ENCODE measurements at regions not wholly inside any gene's neighbourhood (a gene's known extent, or its start where the extent isn't known, plus 50 kb on each side); places are given as distances from the start of the nearest gene placed in this dataset.
"Not testable (repeated sequence)": the region's sequence is repeated elsewhere in the genome, so short reads cannot be mapped to it uniquely, and the experiment has no call there.

GRCh38 chr5:108548684-108549596 is 167.0 kb upstream of the FBXL17 start:
- DNase-seq (ENCODE audit: extremely low read depth in 1 of 11, low read depth in 9 of 11, low spot score in 4 of 11), result no peak

GRCh38 chr5:108546939-108547338 is 165.0 kb upstream of the FBXL17 start:
- DNase-seq (ENCODE audit: extremely low read depth in 1 of 11, low read depth in 9 of 11, low spot score in 4 of 11), result no peak

DNA sequence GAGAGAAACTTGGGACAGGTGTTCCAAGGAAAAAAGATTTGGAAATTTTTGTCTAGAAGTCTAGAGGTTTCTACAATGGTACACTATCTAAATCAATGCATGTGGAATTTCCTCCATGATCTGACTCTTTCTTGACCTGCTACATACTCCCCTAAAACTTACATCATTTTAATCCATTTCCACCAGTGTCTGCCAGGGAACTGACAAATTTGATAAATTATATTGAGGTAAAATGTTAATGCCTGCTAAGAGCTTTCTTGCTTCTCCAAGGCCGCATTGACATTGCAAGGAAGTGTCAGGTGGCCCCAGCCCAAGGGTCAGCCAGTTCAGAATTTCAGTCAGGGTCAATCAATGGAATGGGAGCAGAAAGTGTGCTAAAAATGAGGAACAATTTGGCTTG is 163.4 kb upstream of the FBXL17 start:
- peak in 1 of 11 donors; percentile 6 for DNase-seq (ENCODE audit: extremely low read depth in 1 of 11, low read depth in 9 of 11, low spot score in 4 of 11)

DNA sequence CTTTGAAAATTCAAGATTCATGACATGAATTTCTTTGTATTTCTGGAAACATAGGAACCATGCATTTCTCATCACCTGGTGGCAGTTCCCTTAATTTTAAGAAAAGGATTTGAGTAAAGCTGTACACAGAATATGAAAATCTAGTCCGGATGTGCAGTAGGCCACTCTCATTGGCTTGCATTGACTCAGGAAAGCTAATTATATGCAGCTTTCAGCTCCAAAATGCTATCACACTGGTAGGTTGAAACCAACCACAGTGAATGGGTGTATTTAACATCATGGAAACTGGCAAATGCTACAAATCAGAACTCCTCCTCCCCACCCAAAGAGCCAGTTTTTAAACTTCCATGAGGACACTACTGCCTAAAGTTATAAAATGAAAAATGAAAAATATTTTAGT is 161.6 kb upstream of the FBXL17 start:
- DNase-seq (ENCODE audit: extremely low read depth in 1 of 11, low read depth in 9 of 11, low spot score in 4 of 11), result no peak

GRCh38 chr5:108541836-108542235 is 159.9 kb upstream of the FBXL17 start:
- no peak for DNase-seq (ENCODE audit: extremely low read depth in 1 of 11, low read depth in 9 of 11, low spot score in 4 of 11)

DNA sequence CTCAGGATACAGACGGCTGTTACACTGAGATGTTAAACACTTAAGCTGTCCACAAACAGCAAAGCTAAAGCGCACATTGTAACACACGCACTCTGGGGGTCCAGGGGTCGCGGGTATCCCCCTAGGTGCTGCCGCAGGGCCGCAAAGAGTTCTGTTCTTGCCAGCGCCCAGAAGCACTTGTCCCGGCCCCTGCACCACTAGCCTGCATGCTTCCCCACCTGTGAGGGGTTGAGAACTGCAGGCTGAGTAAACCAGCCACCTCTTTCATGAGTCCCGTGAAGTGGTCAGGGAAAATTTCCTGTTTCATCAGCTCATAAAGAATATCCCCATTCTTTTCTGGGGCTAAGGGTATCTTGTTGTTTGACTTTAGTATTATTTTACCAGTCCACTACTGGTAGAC is 154.4 kb upstream of the FBXL17 start:
- DNase-seq (ENCODE audit: extremely low read depth in 1 of 11, low read depth in 9 of 11, low spot score in 4 of 11), result no peak

DNA sequence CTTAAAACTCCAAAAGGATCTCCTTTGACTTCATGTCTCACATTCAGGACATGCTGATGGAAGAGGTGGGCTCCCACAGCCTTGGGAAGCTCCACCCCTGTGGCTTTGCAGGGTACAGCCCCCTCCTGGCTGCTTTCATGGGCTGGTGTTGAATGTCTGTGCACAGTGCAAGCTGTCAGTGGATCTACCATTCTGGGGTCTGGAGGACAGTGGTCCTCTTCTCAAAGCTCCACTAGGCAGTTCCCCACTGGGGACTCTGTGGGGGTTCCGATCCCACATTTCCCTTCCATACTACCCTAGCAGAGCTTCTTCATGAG is 150.2 kb upstream of the FBXL17 start:
- not testable (repeated sequence) for DNase-seq (ENCODE audit: extremely low read depth in 1 of 11, low read depth in 9 of 11, low spot score in 4 of 11)

DNA sequence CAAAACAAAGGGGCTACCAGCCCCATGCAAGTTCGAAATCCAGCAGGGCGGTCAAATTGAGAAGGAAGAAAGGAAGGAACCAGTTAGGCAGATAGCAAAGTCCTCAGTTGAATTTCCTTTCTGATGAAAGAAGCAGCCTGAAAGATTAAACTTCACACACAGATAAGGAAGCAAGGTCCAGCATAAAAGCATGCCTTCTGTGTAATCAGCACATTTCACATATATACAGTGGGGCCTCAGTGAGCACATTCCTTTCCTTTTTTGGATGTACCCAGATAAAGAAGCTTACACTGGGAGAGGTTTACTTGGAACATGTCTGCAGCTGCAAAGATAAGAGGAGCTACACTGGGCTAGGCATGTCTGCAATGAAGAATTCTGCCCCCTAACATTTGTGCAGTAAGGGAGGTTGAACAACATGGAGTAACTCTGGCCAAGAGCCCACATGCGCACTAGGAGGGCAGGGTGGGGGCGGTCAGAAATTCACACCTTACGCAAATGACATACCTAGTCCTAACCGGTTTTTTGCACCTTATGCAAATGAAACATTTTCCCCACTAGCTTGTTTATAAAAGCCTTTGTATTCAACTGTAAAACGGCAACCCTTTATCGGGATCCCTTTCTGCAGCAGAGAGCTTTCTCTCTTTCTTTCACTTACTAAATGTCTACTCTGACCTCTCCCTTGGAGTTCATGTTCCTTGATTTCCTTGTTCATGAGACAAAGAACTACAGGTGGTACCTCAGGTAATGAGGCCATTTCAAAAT is 149.7 kb upstream of the FBXL17 start:
- DNase-seq (ENCODE audit: extremely low read depth in 1 of 11, low read depth in 9 of 11, low spot score in 4 of 11), result no peak

GRCh38 chr5:108530706-108531105 is 148.8 kb upstream of the FBXL17 start:
- no peak for DNase-seq (ENCODE audit: extremely low read depth in 1 of 11, low read depth in 9 of 11, low spot score in 4 of 11)

DNA sequence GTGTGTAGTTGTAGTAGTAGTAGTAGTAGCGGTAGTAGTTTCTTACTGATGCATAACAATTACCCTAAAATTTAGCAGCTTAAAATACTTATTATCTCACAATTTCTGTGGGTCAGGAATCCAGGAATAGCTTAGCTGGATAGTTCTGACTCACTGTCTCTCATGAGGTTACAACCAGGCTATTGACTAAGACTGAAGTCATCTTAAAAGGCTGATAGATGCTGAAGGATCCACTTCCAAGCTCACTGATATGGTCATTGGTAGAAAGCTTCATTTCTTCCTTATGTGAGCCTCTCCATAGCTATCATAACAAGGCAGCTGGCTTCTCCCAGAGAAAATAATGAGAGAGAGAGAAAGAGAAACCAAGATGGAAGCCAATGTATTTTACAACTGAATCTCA is 147.5 kb upstream of the FBXL17 start:
- no peak for DNase-seq (ENCODE audit: extremely low read depth in 1 of 11, low read depth in 9 of 11, low spot score in 4 of 11)

DNA sequence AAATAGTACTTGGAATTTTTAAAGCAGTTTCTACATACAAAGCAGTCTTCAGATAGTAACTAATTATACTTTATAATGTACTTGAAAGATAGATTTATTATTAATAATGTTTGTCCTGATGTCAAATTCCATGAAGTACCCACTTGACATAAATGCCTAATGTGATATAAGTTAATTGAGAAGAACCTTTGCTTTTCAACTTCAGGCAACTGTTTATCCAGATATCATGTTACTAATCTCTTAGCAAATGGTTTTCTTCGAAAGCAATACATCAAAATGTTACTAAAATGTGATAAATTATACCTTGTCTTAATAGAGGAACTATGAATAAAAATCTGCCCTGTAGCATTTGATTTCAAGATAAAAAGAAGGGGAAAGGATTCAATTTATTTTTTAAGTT is 146.8 kb upstream of the FBXL17 start:
- no peak for DNase-seq (ENCODE audit: extremely low read depth in 1 of 11, low read depth in 9 of 11, low spot score in 4 of 11)

GRCh38 chr5:108524564-108524963 is 142.7 kb upstream of the FBXL17 start:
- DNase-seq (ENCODE audit: extremely low read depth in 1 of 11, low read depth in 9 of 11, low spot score in 4 of 11), result no peak

DNA sequence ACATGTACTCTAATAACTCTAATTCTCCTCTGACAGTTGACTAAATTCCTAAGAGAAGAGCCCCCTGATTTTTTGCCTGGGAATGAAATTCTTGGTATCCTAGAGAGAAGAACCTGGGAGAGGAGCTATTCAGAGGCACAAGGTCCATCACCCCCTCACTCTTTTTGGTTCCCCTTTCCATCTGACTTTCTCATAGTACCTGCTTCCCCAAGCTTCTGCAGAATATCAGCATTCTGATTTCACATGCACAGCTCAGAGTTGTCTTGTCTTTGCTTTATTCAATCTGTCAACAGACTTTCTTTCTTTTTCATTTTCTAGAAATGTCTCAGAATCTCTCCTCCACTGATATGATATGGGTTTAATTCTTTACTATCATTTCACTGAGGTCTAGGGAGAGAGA is 141.5 kb upstream of the FBXL17 start:
- no peak for DNase-seq (ENCODE audit: extremely low read depth in 1 of 11, low read depth in 9 of 11, low spot score in 4 of 11)

DNA sequence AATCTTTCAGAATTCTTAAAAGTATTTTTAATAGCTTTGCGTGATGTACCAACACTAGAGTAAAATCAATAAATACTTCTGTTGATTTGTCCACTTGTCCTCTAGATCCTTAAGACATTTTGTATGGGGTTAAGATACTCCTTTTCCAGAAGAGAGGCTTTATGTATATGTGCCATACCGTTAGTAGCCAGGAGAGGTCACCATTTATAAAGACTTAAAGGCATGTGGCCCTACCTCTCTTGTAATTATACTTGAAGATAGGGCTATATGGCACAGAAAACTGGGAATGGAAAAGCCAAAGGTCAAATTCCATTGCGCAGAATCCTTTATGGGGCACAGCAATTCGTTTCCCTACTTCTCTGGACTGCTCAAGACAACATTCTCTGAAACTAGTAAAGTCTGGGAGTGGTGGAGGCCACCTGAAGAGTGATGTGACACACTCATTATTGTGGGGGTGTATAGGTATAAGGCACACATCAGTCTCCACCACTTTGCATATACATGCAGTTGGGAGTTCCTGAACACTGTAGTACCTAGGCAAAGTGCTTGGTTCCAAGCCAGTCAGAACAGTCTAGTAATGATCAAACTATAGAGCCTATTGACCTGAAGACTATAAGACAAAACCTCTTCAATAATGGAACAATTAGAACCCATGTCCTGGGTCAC is 140.1 kb upstream of the FBXL17 start:
- DNase-seq (ENCODE audit: extremely low read depth in 1 of 11, low read depth in 9 of 11, low spot score in 4 of 11), result peak; percentile 15 to 54 (median 33)

DNA sequence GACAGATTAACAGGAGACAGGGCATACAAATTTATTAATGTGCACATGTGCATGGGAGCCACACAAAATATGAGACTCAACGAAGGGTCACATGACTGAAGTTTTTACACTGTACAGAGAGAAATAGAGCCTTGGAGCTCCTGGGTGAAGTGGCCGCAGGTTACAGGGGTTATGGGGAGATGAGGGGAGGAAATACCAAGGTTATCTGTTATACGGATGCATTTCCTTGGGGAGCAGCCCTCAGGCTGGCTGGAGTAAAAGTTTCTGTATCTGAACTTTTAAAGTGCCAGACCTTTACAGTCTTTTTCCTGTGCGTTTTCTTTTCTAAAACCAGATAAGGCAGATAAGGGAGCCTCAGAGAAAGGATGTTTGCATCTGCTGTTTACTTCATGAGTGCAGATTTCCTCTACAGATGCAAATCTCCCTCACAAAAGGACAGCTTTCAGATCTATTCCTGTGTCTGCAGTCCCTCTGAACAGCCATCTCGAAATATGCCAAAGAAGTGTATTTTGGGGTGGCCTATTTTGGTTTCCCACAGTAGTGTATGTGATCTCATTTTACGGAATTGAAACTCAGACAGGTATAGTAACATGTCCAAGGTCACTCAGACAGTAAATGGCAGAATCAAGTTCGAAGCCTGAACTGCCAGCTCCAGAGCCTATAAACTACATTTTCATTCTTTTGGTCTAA is 139.3 kb upstream of the FBXL17 start:
- DNase-seq (ENCODE audit: extremely low read depth in 1 of 11, low read depth in 9 of 11, low spot score in 4 of 11), result no peak

- DNase-seq (ENCODE audit: extremely low read depth in 1 of 11, low read depth in 9 of 11, low spot score in 4 of 11), result no peak
Measured at GRCh38 chr5:108516785-108517184, 134.9 kb upstream of the FBXL17 start.

DNA sequence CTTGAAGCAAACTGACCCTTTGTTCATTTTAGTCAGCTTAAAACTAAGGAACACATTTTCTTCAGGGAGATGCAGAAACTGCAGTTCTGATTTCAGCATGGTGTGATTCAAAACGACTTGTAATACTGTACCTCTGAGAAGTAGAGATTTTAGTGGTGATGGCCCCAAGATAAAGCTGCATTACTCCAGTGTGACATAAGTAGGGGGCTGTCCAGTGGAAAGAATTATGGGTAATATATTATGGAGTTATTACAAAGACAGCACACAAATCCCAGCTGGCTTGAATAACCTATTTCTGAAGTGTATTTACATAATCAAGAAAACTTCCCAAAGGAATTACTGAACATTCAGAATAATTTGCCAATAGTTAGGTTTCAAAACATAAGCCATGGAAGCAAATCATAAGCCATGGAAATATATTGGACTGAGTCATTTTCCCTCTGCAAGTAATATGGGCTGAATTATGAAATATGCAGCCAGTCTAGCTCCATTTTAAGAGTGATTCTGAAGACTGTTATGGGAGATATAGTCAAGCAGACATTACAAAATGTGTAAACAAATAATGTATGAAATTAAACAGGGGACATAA is 133.7 kb upstream of the FBXL17 start:
- DNase-seq (ENCODE audit: extremely low read depth in 1 of 11, low read depth in 9 of 11, low spot score in 4 of 11), result no peak

DNA sequence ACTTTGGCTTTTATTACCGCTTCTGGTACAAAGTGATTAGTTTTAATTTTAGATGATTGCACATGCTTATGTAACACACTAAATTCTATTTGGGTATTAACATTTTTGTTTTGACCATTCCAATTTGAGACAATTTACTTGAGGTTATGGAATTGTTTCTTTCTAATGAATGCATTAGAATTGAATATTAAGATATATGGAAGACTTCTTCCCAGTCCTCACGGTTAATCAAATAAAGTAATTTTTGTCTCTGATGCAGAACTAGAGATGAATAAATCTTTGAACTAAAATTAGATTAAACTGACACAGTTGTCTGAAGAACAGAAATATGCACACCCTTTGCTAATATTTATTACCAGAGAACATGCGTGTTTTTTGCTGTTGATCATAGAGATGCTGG is 127.1 kb upstream of the FBXL17 start:
- no peak for DNase-seq (ENCODE audit: extremely low read depth in 1 of 11, low read depth in 9 of 11, low spot score in 4 of 11)

GRCh38 chr5:108507631-108508030 is 125.7 kb upstream of the FBXL17 start:
- DNase-seq (ENCODE audit: extremely low read depth in 1 of 11, low read depth in 9 of 11, low spot score in 4 of 11), result no peak
